Liver (tissue), 3 donors: ENCODE measurements at regions not wholly inside any gene's neighbourhood (a gene's known extent, or its start where the extent isn't known, plus 50 kb on each side); places are given as distances from the start of the nearest gene placed in this dataset.
"Not testable (repeated sequence)": the region's sequence is repeated elsewhere in the genome, so short reads cannot be mapped to it uniquely, and the experiment has no call there.

Source experiments
- ATF3 ChIP-seq: IDR thresholded peaks from 2 replicates; pipeline ENCODE4 v1.6.1; 2016; ENCODE audit warnings: antibody characterized with exemption
- CTCF ChIP-seq: fragments of 150-350 bp; IDR thresholded peaks from 2 replicates; pipeline ENCODE4 v1.5.1; 2017; ENCODE audit warnings: improper control_type of control experiment, low read depth, low read length; ENCODE audit not compliant: missing input control
- FOXA1 ChIP-seq: IDR thresholded peaks from 2 replicates; pipeline ENCODE4 v1.6.1; 2016; ENCODE audit warnings: antibody characterized with exemption
- GABPA ChIP-seq, 2 donors: IDR thresholded peaks in 1 of 2; conservative IDR thresholded peaks in 1 of 2; 2 replicates each; pipeline ENCODE4 v1.6.1; 2016; ENCODE audit warnings: antibody characterized with exemption in 2 of 2, mild to moderate bottlenecking in 1 of 2, moderate library complexity in 1 of 2
- HNF4A ChIP-seq, 2 donors: conservative IDR thresholded peaks; 2 replicates each; pipeline ENCODE4 v1.6.1; 2016; ENCODE audit warnings: antibody characterized with exemption in 2 of 2, mild to moderate bottlenecking in 2 of 2
- JUND ChIP-seq, 2 donors: IDR thresholded peaks; 2 replicates each; pipeline ENCODE4 v1.6.1; 2016; ENCODE audit warnings: antibody characterized with exemption in 2 of 2
- MAX ChIP-seq: IDR thresholded peaks from 2 replicates; pipeline ENCODE4 v1.6.1; 2016; ENCODE audit warnings: antibody characterized with exemption
- RAD21 ChIP-seq, 2 donors: IDR thresholded peaks; 2 replicates each; pipeline ENCODE4 v1.6.1; 2016; ENCODE audit warnings: antibody characterized with exemption in 2 of 2, mild to moderate bottlenecking in 2 of 2
- REST ChIP-seq: IDR thresholded peaks from 2 replicates; pipeline ENCODE4 v1.6.1; 2016; ENCODE audit warnings: antibody characterized with exemption, mild to moderate bottlenecking
- SP1 ChIP-seq: IDR thresholded peaks from 2 replicates; pipeline ENCODE4 v1.6.1; 2018; ENCODE audit warnings: antibody characterized with exemption, mild to moderate bottlenecking
- TAF1 ChIP-seq: conservative IDR thresholded peaks from 2 replicates; pipeline ENCODE4 v1.6.1; 2016; ENCODE audit warnings: antibody characterized with exemption, mild to moderate bottlenecking
- YY1 ChIP-seq: IDR thresholded peaks from 2 replicates; pipeline ENCODE4 v1.6.1; 2016; ENCODE audit warnings: antibody characterized with exemption, mild to moderate bottlenecking
- ZBTB33 ChIP-seq: IDR thresholded peaks from 2 replicates; pipeline ENCODE4 v1.6.1; 2016; ENCODE audit warnings: antibody characterized with exemption
- donor health status: healthy.
- donor health status: healthy.

GRCh38 chr2:216750750-216751149, 55.4 kb upstream of the IGFBP5 start:
- TF ChIP-seq CTCF; JUND (IDR thresholded peaks at IDR 0.05); YY1; HNF4A (conservative IDR thresholded peaks at IDR 0.05); TAF1; MAX; GABPA (IDR thresholded peaks at IDR 0.05 in 1 of 2, conservative IDR thresholded peaks at IDR 0.05 in 1 of 2); ATF3; REST; ZBTB33; SP1; RAD21 (IDR thresholded peaks at IDR 0.05); FOXA1: not testable (repeated sequence)
